GM20000 (cell line): ENCODE measurements at regions not wholly inside any gene's neighbourhood (a gene's known extent, or its start where the extent isn't known, plus 50 kb on each side); places are given as distances from the start of the nearest gene placed in this dataset.

ENCODE experiments used
- DNase-seq: peaks from one replicate; pipeline ENCODE4 v3.0.0; 2012; ENCODE audit warnings: low spot score
- TF ChIP-seq, protein P1 (sequence below): IDR thresholded peaks from 2 replicates; pipeline ENCODE4 v1.5.1; 2012; ENCODE audit warnings: mild to moderate bottlenecking, control low read depth; ENCODE audit errors: extremely low read depth, missing control alignments

DNA sequence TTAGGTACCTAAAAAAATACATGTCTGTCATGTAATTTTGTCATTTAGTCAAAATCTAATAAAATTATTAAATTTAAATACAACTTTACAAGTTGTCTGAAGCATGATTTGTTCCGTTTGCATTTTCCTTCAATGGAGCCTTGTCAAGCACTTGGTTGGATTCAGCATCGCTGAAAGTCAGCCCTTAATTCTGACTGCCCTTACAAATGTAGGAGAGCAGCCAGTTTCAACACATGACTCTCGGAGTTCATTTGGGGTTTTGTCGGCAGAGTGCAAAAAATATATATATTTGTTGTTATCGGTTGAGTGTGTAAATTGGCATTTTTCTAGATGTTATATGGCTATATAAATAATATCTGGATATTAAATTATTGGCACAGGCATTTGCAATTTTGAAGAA, 180.6 kb downstream of the RPS12 start:
- DNase-seq, result no peak
- TF ChIP-seq, protein P1, sequence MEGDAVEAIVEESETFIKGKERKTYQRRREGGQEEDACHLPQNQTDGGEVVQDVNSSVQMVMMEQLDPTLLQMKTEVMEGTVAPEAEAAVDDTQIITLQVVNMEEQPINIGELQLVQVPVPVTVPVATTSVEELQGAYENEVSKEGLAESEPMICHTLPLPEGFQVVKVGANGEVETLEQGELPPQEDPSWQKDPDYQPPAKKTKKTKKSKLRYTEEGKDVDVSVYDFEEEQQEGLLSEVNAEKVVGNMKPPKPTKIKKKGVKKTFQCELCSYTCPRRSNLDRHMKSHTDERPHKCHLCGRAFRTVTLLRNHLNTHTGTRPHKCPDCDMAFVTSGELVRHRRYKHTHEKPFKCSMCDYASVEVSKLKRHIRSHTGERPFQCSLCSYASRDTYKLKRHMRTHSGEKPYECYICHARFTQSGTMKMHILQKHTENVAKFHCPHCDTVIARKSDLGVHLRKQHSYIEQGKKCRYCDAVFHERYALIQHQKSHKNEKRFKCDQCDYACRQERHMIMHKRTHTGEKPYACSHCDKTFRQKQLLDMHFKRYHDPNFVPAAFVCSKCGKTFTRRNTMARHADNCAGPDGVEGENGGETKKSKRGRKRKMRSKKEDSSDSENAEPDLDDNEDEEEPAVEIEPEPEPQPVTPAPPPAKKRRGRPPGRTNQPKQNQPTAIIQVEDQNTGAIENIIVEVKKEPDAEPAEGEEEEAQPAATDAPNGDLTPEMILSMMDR, result no peak

DNA sequence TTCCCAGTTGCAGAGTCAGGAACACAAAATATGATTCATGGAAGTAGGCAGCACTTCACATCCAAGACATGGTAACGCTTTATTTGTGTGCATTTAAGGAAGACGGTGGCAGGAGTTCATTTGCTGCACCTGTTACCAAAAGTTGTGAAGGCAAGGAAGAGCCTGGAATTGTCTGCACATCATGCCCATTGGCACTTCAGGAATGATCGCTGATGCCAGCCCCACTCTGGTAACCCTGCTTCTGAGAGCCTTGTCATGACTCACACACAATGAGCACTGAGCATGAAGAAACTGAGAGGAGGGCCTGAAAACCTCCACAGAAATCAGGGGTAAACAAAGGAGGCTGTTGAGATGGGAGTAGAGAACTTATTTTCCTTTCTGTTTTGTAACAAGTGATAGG, 181.1 kb downstream of the RPS12 start:
- no peak for DNase-seq
- TF ChIP-seq, protein P1, result no peak

DNA sequence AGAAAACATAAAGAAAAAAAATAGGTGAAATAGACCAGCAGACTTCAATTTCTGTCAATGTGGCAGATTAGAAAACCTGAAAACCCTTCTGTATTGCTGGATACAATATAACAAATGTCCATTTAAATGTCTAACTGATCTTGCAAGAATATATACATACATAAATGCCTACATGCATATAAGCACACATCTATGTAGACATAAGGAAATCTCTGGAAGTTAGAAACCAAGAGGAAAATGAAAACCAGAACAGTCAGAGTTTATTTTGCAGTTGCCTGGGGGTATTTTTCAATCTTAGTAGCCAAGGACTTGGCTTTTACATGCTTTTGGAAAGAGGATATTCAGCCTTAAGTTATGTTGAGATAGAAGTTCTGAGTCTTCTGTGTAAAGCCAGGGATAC, 184.0 kb downstream of the RPS12 start:
- DNase-seq, result no peak
- TF ChIP-seq, protein P1, result no peak

DNA sequence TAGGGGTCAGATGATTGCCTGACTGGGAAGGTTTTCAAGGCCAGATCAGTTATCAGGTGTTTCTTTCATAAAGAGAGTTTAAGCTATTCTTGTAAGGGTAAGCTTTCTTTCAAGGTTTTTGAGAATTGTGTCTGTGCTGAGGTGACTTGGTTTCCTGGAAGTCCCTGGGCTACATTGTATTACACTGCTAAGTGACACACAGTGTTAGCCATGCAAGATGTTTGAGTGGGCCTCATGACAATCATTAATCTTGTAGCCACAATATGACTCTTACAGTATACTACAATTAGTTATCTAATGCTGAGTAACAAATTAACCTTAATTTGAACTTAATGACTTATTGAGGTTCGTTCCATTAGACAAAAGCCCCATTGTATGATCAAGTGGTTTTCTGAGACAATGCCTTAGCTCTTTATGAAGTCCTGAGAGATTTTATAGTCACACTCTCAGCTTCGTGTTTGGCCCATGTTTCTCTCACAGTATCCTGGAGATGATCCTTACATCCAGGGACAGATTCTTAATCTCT, 186.7 kb downstream of the RPS12 start:
- TF ChIP-seq, protein P1, result no peak
- no peak for DNase-seq

DNA sequence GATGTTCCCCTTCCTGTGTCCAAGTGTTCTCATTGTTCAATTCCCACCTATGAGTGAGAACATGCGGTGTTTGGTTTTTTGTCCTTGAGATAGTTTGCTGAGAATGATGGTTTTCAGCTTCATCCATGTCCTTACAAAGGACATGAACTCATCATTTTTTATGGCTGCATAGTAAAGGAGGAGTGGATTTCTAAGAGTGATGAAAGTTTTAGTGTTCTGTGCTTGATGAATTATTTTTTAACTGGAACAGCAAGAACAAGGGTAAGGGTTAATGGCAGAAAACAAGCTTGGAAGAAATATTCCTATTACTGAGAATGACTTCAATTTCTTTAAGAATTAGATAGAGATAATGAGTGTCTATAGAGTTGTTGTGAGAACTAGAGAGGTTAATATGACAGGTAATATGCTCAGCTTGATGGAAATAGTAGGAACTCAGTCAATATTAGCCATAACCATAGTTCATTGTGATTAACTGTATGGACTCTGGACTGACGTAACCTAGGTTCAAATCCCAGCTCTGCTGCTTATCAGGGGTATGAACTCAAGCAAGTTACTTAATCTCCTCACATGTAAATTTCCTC, 190.0 kb downstream of the RPS12 start:
- TF ChIP-seq, protein P1, result no peak
- no peak for DNase-seq

DNA sequence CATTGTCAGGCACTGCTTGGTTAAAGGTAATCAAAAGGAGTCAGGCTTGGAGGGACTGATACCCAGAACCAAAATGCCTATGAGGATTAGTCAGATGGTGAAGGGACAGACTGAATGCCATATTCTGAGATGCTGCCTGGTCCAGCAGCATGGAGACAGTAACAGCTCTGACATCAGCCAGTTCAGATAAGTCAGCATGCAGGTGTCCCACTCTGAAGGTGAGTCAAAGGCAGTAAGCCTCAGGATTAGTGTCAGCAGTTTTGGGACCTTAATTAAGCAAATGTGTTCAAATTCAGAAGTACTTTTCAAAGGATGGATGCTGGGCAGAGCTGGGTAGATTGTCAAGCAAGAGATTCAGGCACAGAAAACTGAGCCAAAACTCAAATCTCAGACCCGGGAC, 198.4 kb downstream of the RPS12 start:
- DNase-seq, result no peak
- TF ChIP-seq, protein P1, result no peak

DNA sequence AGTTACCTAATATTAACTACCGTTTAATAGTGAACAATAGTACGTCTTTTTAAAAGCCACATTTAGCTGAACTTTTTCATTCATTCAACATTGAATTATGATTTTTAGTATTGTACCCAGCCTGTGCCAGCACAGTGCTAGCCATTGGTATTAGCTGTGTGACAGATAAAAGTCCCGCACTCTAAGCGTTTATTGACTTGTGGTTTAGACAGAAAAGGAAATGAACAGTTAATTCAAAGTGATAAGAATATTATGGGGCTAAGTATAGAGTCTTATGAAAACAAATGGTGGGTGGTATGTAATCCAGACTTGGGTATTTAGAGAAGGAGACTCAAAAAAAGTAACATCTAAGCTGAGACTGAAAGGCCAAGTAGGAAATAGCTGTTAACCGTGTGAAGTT, 202.3 kb downstream of the RPS12 start:
- TF ChIP-seq, protein P1, result no peak
- DNase-seq, result no peak
